GM21528 (cell line): ENCODE measurements at regions not wholly inside any gene's neighbourhood (a gene's known extent, or its start where the extent isn't known, plus 50 kb on each side); places are given as distances from the start of the nearest gene placed in this dataset.
"Not testable (repeated sequence)": the region's sequence is repeated elsewhere in the genome, so short reads cannot be mapped to it uniquely, and the experiment has no call there.

ENCODE experiments used
- ATAC-seq: cut with Tn5 transposase; IDR thresholded peaks from one replicate; pipeline ENCODE4 v1.9.1; 2021; ENCODE audit warnings: mild to moderate bottlenecking, moderate library complexity; ENCODE audit not compliant: unreplicated experiment, low FRiP score

DNA sequence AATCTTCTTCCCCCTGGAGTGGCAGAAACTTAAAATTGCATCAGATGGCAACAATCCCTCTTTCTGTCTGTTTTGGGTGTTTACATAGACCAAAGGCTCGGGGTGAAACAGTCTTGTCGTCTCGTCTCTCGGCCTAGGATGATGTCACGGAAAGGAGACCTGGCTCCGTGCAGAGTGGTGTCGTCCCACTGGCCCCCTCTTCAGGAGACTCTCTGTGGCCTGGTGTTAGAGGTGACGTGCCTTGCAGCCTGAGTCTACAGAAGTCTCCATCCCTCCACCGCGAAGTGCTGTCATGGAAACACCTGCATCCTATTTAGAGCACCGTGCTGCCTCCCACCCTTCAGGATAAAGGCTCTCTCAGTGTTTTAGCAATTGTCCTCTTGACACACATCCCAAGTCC is 409.7 kb downstream of the IRX1 start:
- ATAC-seq, result no peak

DNA sequence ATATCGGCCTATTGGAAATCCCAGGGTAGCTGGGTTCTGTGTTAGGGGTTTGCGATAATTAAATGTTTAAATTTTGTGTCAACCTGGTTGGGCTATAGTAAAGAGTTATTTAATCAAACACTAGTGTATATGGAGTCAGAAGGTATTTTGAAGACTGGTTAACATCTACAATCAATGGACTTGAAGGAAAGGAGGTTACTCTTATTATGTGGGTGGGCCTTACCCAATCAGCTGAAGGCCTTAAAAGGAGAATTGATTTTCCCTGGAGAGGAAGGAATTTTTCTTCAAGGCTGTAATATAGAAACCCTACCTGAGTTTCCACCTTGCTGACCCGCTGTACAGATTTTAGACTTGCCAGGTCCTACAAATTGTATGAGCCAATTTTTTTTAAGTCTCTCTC is 411.4 kb downstream of the IRX1 start:
- ATAC-seq, result no peak

DNA sequence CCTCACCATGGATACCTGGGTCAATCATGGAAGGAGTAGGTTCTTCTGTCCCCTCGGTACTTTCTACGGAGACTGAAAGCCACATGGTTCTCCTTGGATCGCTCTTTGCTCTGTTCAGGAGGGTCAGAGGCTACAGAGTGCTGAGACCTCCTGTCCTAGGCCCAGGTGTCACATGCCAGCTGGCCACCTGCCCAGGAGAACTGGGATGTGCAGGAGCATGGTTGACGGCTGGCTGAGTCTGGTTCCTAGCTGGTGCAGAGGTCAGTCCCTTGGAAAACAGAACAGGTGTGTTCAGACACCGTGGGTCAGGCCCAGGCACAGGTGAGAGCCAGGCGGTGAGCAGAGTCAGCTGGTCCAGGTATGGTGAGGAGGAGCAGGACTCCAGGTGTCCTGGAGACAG is 416.3 kb downstream of the IRX1 start:
- ATAC-seq, result no peak

DNA sequence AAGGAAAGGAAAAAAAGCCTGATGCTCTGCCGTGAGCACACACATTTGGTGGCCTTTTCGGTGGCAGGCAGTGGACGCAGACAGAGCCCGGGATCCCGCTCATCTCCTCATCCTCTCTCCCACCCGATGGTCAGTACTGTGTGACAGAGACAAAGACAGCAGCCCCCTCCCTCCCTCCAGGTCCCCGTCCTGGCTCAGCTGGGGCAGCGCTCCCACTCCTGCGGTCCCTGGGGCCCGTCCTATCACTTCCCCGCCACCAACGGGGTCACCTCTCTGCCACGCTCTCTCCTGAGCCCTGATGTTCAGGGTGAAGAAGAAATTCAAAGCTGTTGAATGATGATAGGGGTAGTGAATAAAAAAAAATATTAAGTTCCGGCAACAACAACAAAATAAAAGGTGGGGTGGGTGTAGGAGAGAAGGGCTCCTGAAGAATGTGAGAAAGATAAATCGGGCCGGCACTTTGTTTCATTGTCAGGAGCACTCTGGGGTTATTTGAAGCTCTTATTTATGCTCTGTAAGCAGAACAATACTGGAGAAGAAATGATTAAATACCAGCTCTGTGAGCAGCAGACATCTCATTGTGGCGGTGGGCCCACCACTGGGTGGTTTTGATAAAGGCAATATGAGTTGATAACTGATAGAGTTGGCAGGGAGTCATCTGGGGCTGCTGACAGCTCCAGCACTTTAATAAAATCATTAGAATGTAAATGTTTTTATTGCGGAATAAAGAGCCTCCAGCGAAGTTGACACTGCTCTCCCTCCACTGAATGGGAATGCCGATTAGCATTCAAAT is 417.7 kb downstream of the IRX1 start:
- ATAC-seq, result no peak

DNA sequence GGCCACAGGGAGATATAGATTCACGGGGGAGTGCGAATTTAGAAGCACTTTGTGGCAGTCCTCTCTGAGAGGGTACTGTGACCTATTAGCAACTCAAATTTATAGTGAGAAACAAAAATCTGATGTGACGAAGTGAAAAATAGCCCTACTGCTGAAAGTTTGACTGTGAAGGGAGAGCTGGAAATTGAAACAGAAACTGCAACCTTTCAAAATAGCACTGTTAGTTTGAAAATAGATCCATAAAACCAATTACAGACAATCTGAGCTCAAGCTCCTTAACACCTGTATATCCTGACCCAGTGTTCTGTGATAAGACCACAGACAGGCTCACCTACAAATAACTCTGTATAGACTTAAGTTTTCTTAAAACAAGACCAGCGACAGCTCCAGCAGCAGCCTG is 420.1 kb downstream of the IRX1 start:
- no peak for ATAC-seq

GRCh38 chr5:4017076-4017803 is 421.6 kb downstream of the IRX1 start:
- no peak for ATAC-seq

DNA sequence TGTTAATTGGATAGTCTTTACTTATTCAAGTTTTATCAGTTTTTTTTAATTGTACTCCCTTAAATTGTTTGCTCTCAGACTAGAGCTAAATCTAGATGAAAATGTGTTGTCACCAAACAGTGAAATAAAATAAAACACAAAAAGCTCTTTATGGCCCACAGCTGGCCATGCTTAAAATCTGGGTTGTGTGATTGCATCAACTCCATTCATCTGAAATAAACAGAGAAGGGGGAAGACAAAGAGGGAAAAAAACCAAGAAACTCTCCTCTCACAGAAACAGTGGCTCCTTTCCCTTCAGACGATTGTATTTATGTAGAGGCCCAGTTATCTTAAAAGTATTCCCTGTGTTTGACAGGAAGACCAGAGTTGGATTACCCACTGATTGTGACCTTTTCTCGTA is 422.4 kb downstream of the IRX1 start:
- no peak for ATAC-seq

GRCh38 chr5:4019009-4019769 is 423.6 kb downstream of the IRX1 start:
- no peak for ATAC-seq

- ATAC-seq, result no peak
Measured at GRCh38 chr5:4019841-4020240, 424.2 kb downstream of the IRX1 start.

DNA sequence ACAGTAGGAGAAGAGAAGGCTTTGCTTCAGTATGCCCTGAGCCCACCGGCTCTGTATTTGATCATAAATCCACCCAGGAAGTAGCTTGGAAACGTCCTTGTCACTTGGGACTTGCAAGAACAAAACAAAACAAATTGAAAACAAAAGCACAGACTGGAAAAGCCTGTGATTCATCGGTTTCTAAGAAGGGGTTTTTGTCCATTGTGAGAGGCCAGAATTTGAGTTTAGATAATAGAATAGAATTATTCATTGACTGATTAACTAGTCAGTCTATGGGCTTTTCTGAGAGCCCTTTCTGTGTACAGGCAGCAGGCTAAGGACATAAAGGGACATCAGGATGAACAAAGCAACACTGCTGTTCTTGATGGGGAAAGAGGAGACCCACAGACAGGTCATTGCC is 424.8 kb downstream of the IRX1 start:
- ATAC-seq, result no peak

- no peak for ATAC-seq
Measured at GRCh38 chr5:4022056-4022670, 426.5 kb downstream of the IRX1 start.

GRCh38 chr5:4023091-4023752 is 427.6 kb downstream of the IRX1 start:
- ATAC-seq, result no peak

DNA sequence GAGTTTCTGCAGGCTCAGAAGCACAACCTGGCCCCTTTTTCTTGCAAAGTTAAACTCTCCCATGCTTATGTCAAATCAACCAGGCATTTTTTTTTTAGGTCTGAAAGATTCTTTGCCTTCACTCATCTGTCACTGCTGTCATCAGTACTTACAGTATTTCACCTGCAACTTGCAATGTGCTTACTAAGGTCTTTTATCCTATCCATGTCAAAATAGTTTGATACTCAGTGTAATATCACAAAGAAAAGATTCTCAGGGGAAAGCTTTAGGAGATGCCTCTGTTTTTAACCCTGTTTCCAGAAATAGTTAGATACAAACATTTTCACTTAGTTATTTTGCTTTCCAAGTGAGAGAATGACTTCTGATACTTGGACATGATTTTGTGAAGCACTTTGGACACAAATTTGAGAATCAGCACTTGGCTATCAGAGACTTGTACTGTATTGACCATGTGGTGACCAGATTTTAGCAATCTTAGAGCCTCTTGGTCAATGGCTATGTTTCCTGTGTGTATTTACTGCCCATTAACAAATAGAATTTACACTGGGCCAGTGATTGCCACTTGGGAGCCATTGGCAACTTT is 428.2 kb downstream of the IRX1 start:
- no peak for ATAC-seq

GRCh38 chr5:4027088-4027734 is 431.6 kb downstream of the IRX1 start:
- no peak for ATAC-seq

GRCh38 chr5:4028384-4028783 is 432.8 kb downstream of the IRX1 start:
- no peak for ATAC-seq

- not testable (repeated sequence) for ATAC-seq
Measured at GRCh38 chr5:4033546-4033945, 437.9 kb downstream of the IRX1 start.

GRCh38 chr5:4036861-4037260 is 441.2 kb downstream of the IRX1 start:
- ATAC-seq, result no peak

- ATAC-seq, result no peak
Measured at GRCh38 chr5:4038994-4039393, 443.4 kb downstream of the IRX1 start.

GRCh38 chr5:4042311-4042710 is 446.7 kb downstream of the IRX1 start:
- ATAC-seq, result no peak

DNA sequence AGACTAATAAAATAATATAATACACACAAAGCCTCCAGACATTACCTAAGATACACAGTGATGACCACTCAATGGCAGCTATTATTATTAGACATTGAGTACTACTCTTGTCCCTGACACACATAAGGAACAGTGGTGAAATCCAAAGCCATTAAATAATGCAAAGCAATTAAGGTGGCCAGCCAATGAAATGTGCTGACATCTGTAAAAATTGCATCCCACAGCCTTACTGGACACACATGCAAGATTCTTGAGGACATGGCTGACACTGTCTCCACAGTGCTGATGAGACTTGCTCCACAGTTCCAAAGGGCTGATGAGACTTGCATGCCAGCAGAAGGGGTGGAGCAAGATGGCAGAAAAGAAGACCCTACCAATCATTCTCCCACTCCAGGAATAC is 447.5 kb downstream of the IRX1 start:
- ATAC-seq, result no peak
